GM12878 (cell line): ENCODE measurements at regions not wholly inside any gene's neighbourhood (a gene's known extent, or its start where the extent isn't known, plus 50 kb on each side); places are given as distances from the start of the nearest gene placed in this dataset.

Experiments used
- ATAC-seq: fragments of 200-7000 bp; cut with Tn5 transposase; 3 replicates; pipeline ENCODE4 v1.9.1; 2020; ENCODE audit warnings: mild to moderate bottlenecking, moderate library complexity
- BruUV-seq: library from RNA; stranded (reverse); fragments of 400-500 nt; replicated peaks from 2 replicates; lab custom pipeline; 2021; lab: Mats Ljungman, UMichigan
- CTCF ChIA-PET: fragments of 300-600 bp; sonication (Branson Sonifier 250); formaldehyde crosslinking; extraction: SDS; loops from one replicate; lab custom pipeline; 2021; ENCODE audit warnings: inconsistent platforms; lab: Yijun Ruan, JAX
- POLR2A ChIA-PET: fragments of 350-600 bp; formaldehyde crosslinking; extraction: SDS; loops from one replicate; lab custom pipeline; 2021; ENCODE audit warnings: inconsistent platforms; lab: Charles Lee
- RAD21 ChIA-PET: fragments of 300-600 bp; sonication (Branson Sonifier 250); formaldehyde crosslinking; loops from one replicate; lab custom pipeline; 2023; ENCODE audit warnings: antibody characterized with exemption; ENCODE audit not compliant: unreplicated experiment; lab: Charles Lee
- SMC1A ChIA-PET: fragments of 300-600 bp; sonication (Branson Sonifier 250); formaldehyde crosslinking; loops from one replicate; lab custom pipeline; 2023; ENCODE audit not compliant: unreplicated experiment, uncharacterized antibody; lab: Charles Lee
- DNase-seq: peaks from one replicate; pipeline ENCODE4 v3.0.0-alpha.2; 2011; ENCODE audit warnings: low read depth, low spot score
- FAIRE-seq: peaks from 3 replicates; lab custom pipeline; 2011; peaks lifted over from hg19 to GRCh38; lab: Jason Lieb, UNC
- H2AFZ ChIP-seq: 2 replicates; pipeline ENCODE4 v1.6.0; 2011; ENCODE audit warnings: low read depth, low read length, control low read depth; ENCODE audit not compliant: control insufficient read depth
- H3K27ac ChIP-seq: 2 replicates; pipeline ENCODE4 v1.5.1; 2011; ENCODE audit warnings: control low read depth; ENCODE audit not compliant: control insufficient read depth, insufficient read depth
- H3K27me3 ChIP-seq, 2 experiments: replicated peaks in 1 of 2; 2 replicates each; pipeline versions ENCODE4 v1.6.0 to v1.6.1; 2011; ENCODE audit warnings: low read length in 1 of 2; ENCODE audit not compliant: control insufficient read depth in 2 of 2, insufficient read depth in 2 of 2
- H3K36me3 ChIP-seq, 2 experiments: 2 replicates each; pipeline ENCODE4 v1.5.1; 2011; ENCODE audit warnings: low read length in 1 of 2; ENCODE audit not compliant: control insufficient read depth in 2 of 2, insufficient read depth in 2 of 2
- H3K4me1 ChIP-seq: 2 replicates; pipeline ENCODE4 v1.6.1; 2011; ENCODE audit warnings: mild to moderate bottlenecking, low read length, moderate library complexity, mixed read lengths; ENCODE audit not compliant: control insufficient read depth, insufficient read depth
- H3K4me2 ChIP-seq: 2 replicates; pipeline ENCODE4 v1.6.0; 2011; ENCODE audit warnings: control low read depth; ENCODE audit not compliant: control insufficient read depth, insufficient read depth
- H3K4me3 ChIP-seq: fragments of 200-600 bp; sonication (generic); 2 replicates; pipeline ENCODE4 v1.5.1; 2016
- H3K79me2 ChIP-seq: 2 replicates; pipeline ENCODE4 v1.6.0; 2011; ENCODE audit warnings: low read length; ENCODE audit not compliant: control insufficient read depth, insufficient read depth
- H3K9ac ChIP-seq: 2 replicates; pipeline ENCODE4 v1.8.0; 2011; ENCODE audit warnings: low read length, control low read depth, mixed read lengths; ENCODE audit not compliant: control insufficient read depth, insufficient read depth
- H3K9me3 ChIP-seq: replicated peaks from 3 replicates; pipeline ENCODE4 v1.5.1; 2011; ENCODE audit warnings: mild to moderate bottlenecking, low read length; ENCODE audit not compliant: control insufficient read depth, insufficient read depth
- H4K20me1 ChIP-seq: 2 replicates; pipeline ENCODE4 v1.6.0; 2011; ENCODE audit not compliant: control insufficient read depth, insufficient read depth
- CBX5 ChIP-seq: sonication (generic); IDR thresholded peaks from 2 replicates; pipeline ENCODE4 v1.6.1; 2016; ENCODE audit warnings: low read depth, moderate library complexity, mild to moderate bottlenecking, inconsistent platforms
- CREB1 ChIP-seq: IDR thresholded peaks from 2 replicates; pipeline ENCODE4 v1.6.1; 2012; ENCODE audit warnings: low read depth, mild to moderate bottlenecking, inconsistent platforms
- FOXK2 ChIP-seq: fragments of 450-650 bp; IDR thresholded peaks from 2 replicates; pipeline ENCODE4 v1.6.1; 2017; ENCODE audit warnings: mild to moderate bottlenecking, moderate library complexity
- GABPA ChIP-seq: IDR thresholded peaks from 2 replicates; pipeline ENCODE4 v1.6.1; 2014; ENCODE audit warnings: antibody characterized with exemption, low read depth, mild to moderate bottlenecking, inconsistent platforms
- IKZF2 ChIP-seq, 2 experiments: fragments of 450-650 bp; IDR thresholded peaks; 2 replicates each; pipeline ENCODE4 v1.6.1; 2017; ENCODE audit warnings: mild to moderate bottlenecking in 2 of 2, moderate library complexity in 2 of 2
- IRF3 ChIP-seq: fragments of 450-650 bp; IDR thresholded peaks from 2 replicates; pipeline ENCODE4 v1.6.1; 2014; ENCODE audit warnings: mild to moderate bottlenecking
- NFIC ChIP-seq: IDR thresholded peaks from 2 replicates; pipeline ENCODE4 v1.6.1; 2012; ENCODE audit warnings: low read depth, mild to moderate bottlenecking, inconsistent platforms, low read length, moderate library complexity
- PML ChIP-seq: IDR thresholded peaks from 2 replicates; pipeline ENCODE4 v1.6.1; 2012; ENCODE audit warnings: low read length, inconsistent platforms
- RFX5 ChIP-seq: IDR thresholded peaks from 2 replicates; pipeline ENCODE4 v1.6.1; 2011; ENCODE audit warnings: low read depth, low read length, improper control_type of control experiment
- ZBTB4 ChIP-seq: fragments of 450-650 bp; formaldehyde crosslinking; IDR thresholded peaks from 2 replicates; pipeline ENCODE4 v1.4.0; 2022; ENCODE audit warnings: mild to moderate bottlenecking, moderate library complexity
- ZNF207 ChIP-seq: fragments of 450-650 bp; IDR thresholded peaks from 2 replicates; pipeline ENCODE4 v1.6.1; 2014; ENCODE audit warnings: antibody characterized with exemption, mild to moderate bottlenecking, borderline replicate concordance
- ZNF274 ChIP-seq: IDR thresholded peaks from one replicate; pipeline ENCODE4 v1.8.0; 2011; ENCODE audit not compliant: insufficient read length, insufficient read depth
- WGBS: methylation state at CpG from one replicate; pipeline ENCODE4 v1.1.6; 2016; ENCODE audit warnings: low lambda C conversion rate; ENCODE audit not compliant: insufficient replicate concordance, insufficient coverage; ENCODE audit errors: missing lambda C conversion rate; 5-methylcytosine and 5-hydroxymethylcytosine counted together
- in situ Hi-C: fragments of 300-500 bp; cut with MboI; formaldehyde crosslinking; loops from 9 replicates; pipeline ENCODE4 v1.14.3; 2018; ENCODE audit warnings: mixed read lengths
- intact Hi-C: fragments of 100-400 bp; cut with micrococcal nuclease; formaldehyde crosslinking; loops from one replicate; pipeline ENCODE4 v1.14.2; 2022; ENCODE audit not compliant: unreplicated experiment

GRCh38 chr15:25624504-25625177 lies 185.8 kb upstream of the UBE3A start:
- no TSS peak for BruUV-seq
- Histone ChIP-seq H4K20me1 (no peaks in the 10 kb centered on the region), H3K4me2 (no peak overlapping the region), H3K4me1 (no peaks in the 10 kb centered on the region), H3K9ac (no peak overlapping the region), H3K36me3 (no peaks in the 10 kb centered on the region), H2AFZ (no peak overlapping the region), H3K79me2 (no peaks in the 10 kb centered on the region), H3K27me3 (no peaks in the 10 kb centered on the region), H3K27ac (no peak overlapping the region), H3K9me3 (no peaks in the 10 kb centered on the region; the same call in 2 of the 3 replicates), H3K4me3 (no peak overlapping the region)
- POLR2A ChIA-PET: no interaction called here
- SMC1A ChIA-PET: no interaction called here
- ATAC-seq (no peak), FAIRE-seq (no peak), DNase-seq (no peak)
- in situ Hi-C loops (loop anchor here (25.0 kb wide), 2 partner anchors 588 to 1013 kb away; no protein-coding TSS in a partner anchor), intact Hi-C loops (no loop called here)
- TF ChIP-seq ZNF207: no peak
- TF ChIP-seq FOXK2: no peak
- no peak for TF ChIP-seq PML
- 30% methylated on average over 11 of the region's 11 CpGs for WGBS
- CTCF ChIA-PET: no interaction called here
- RAD21 ChIA-PET: no interaction called here

GRCh38 chr15:25623708-25624107 lies 184.9 kb upstream of the UBE3A start:
- no TSS peak for BruUV-seq
- H3K4me1 ChIP-seq: no peaks in the 10 kb centered on the region
- FAIRE-seq (no peak), DNase-seq (no peak), ATAC-seq (no peak)
- RAD21 ChIA-PET: no interaction called here
- H3K4me3 ChIP-seq: no peak overlapping the region
- no peak overlapping the region for H3K4me2 ChIP-seq
- H3K27ac ChIP-seq: no peak overlapping the region
- POLR2A ChIA-PET: no interaction called here
- CTCF ChIA-PET: no interaction called here
- no peaks in the 10 kb centered on the region for H3K79me2 ChIP-seq
- no peak overlapping the region for H3K9ac ChIP-seq
- no peaks in the 10 kb centered on the region for H3K27me3 ChIP-seq
- no peaks in the 10 kb centered on the region for H4K20me1 ChIP-seq
- H3K9me3 ChIP-seq: no peaks in the 10 kb centered on the region; the same call in 2 of the 3 replicates
- no peaks in the 10 kb centered on the region for H3K36me3 ChIP-seq
- 11% methylated on average over 5 of the region's 5 CpGs for WGBS
- SMC1A ChIA-PET: no interaction called here
- intact Hi-C loops (no loop called here), in situ Hi-C loops (no loop called here)
- no peak overlapping the region for H2AFZ ChIP-seq
- TF ChIP-seq CBX5 (no peak), IKZF2 (IDR thresholded peaks at IDR 0.05) (no peak), CREB1 (no peak), GABPA (no peak), NFIC (no peak), ZNF274 (no peak), ZNF207 (no peak), RFX5 (no peak), ZBTB4 (CRISPR knock-in tag) (no peak), IRF3 (no peak)
